ENCODE measurements at regions not wholly inside any gene's neighbourhood (a gene's known extent, or its start where the extent isn't known, plus 50 kb on each side); places are given as distances from the start of the nearest gene placed in this dataset.
"Not testable (repeated sequence)": the region's sequence is repeated elsewhere in the genome, so short reads cannot be mapped to it uniquely, and the experiment has no call there.

GRCh38 chr17:21613071-21613429 lies 79.3 kb upstream of the KCNJ18 start:
- H3K9ac ChIP-seq (ENCODE audit: insufficient read depth, low read depth, low read length) = no peak overlapping the region
- H3K27me3 ChIP-seq (ENCODE audit: control insufficient read depth in 1 of 2, insufficient read depth in 2 of 2, low read length in 2 of 2) = no peaks in the 10 kb centered on the region
- ChIA-PET CTCF (ENCODE audit: low intra/inter-chr PET ratio, low total read pairs) (no interaction called here), POLR2A (no interaction called here)
- no peak for DNase-seq (ENCODE audit: low spot score)
- no peak overlapping the region for H3K4me3 ChIP-seq (replicated peaks in 1 of 3; ENCODE audit: insufficient read depth in 1 of 3, low read depth in 2 of 3, low read length in 3 of 3)
- TF ChIP-seq HNRNPUL1 (IDR thresholded peaks at IDR 0.05; ENCODE audit: low read depth, low read length) (no peak), ZNF530 (CRISPR knock-in tag; IDR thresholded peaks at IDR 0.05; ENCODE audit: low read depth) (no peak), FIP1L1 (IDR thresholded peaks at IDR 0.05; ENCODE audit: borderline replicate concordance, insufficient read depth, low read depth, low read length) (no peak)
- H3K9me3 ChIP-seq (ENCODE audit: low read length) = no peaks in the 10 kb centered on the region
- intact Hi-C loops (cut with micrococcal nuclease; ENCODE audit: unreplicated experiment) = no loop called here
- no peak overlapping the region for H3K27ac ChIP-seq (ENCODE audit: extremely low read length, insufficient read depth, low read length)
- in situ Hi-C loops (cut with HindIII; ENCODE audit: extremely low pct_ligation_motif_present, low pct_unique_long_range_greater_than_20kb) = no loop called here
- no TSS peak for BruUV-seq (replicated peaks)
- no peak for FAIRE-seq
- 75% methylated on average over 6 of the region's 8 CpGs for WGBS (ENCODE audit: low lambda C conversion rate)
- no peak overlapping the region for H3K4me2 ChIP-seq (ENCODE audit: low read depth, low read length)
- H3K4me1 ChIP-seq (ENCODE audit: insufficient read depth, low read length) = no peaks in the 10 kb centered on the region
- H2AFZ ChIP-seq (ENCODE audit: low read length) = no peak overlapping the region
- H4K20me1 ChIP-seq (ENCODE audit: insufficient read depth, low read length) = no peaks in the 10 kb centered on the region
- no peaks in the 10 kb centered on the region for H3K36me3 ChIP-seq (replicated peaks in 1 of 2; ENCODE audit: control insufficient read depth in 1 of 2, insufficient read depth in 2 of 2, low read length in 2 of 2)
- H3K79me2 ChIP-seq (ENCODE audit: insufficient read depth, low read length) = no peaks in the 10 kb centered on the region
- no peak for ATAC-seq

- H2AFZ ChIP-seq (ENCODE audit: low read length); ATAC-seq; BruUV-seq (replicated peaks); H3K27me3 ChIP-seq (ENCODE audit: control insufficient read depth in 1 of 2, insufficient read depth in 2 of 2, low read length in 2 of 2); POLR2A ChIA-PET; DNase-seq (ENCODE audit: low spot score); FAIRE-seq; H3K36me3 ChIP-seq (replicated peaks in 1 of 2; ENCODE audit: control insufficient read depth in 1 of 2, insufficient read depth in 2 of 2, low read length in 2 of 2); H3K79me2 ChIP-seq (ENCODE audit: insufficient read depth, low read length); H4K20me1 ChIP-seq (ENCODE audit: insufficient read depth, low read length); H3K9me3 ChIP-seq (ENCODE audit: low read length); H3K4me1 ChIP-seq (ENCODE audit: insufficient read depth, low read length); H3K4me3 ChIP-seq (replicated peaks in 1 of 3; ENCODE audit: insufficient read depth in 1 of 3, low read depth in 2 of 3, low read length in 3 of 3); H3K27ac ChIP-seq (ENCODE audit: extremely low read length, insufficient read depth, low read length); CTCF ChIA-PET (ENCODE audit: low intra/inter-chr PET ratio, low total read pairs); H3K9ac ChIP-seq (ENCODE audit: insufficient read depth, low read depth, low read length); in situ Hi-C loops (cut with HindIII; ENCODE audit: extremely low pct_ligation_motif_present, low pct_unique_long_range_greater_than_20kb); H3K4me2 ChIP-seq (ENCODE audit: low read depth, low read length); intact Hi-C loops (cut with micrococcal nuclease; ENCODE audit: unreplicated experiment): not testable (repeated sequence)
- 2% methylated on average over 3 of the region's 3 CpGs for WGBS (ENCODE audit: low lambda C conversion rate)
Measured at GRCh38 chr17:21626987-21627386, 65.3 kb upstream of the KCNJ18 start.

Small RNA genes in the stretch of these regions (small RNA-seq; reads per million reads assigned to genes)
- gene AC233702.6 (ENCODE audit: insufficient read depth in 2 of 3, insufficient read length in 3 of 3, low read depth in 2 of 3, low replicate concordance in 1 of 3) (0 reads per million in 3 experiments), gene AC233702.8 (ENCODE audit: insufficient read depth in 2 of 3, insufficient read length in 3 of 3, low read depth in 2 of 3, low replicate concordance in 1 of 3) (0 reads per million in 3 experiments)

Measured in HepG2 (cell line).